IMR-90 (cell line): ENCODE measurements at regions not wholly inside any gene's neighbourhood (a gene's known extent, or its start where the extent isn't known, plus 50 kb on each side); places are given as distances from the start of the nearest gene placed in this dataset.

Experiments
- ATAC-seq: fragments of 200-7000 bp; cut with Tn5 transposase; 2 replicates; pipeline ENCODE4 v1.9.1; 2020; ENCODE audit warnings: low read depth, mild to moderate bottlenecking, moderate library complexity
- BruUV-seq: library from RNA; stranded (reverse); fragments of 400-500 nt; replicated peaks from 2 replicates; lab custom pipeline; 2021; lab: Mats Ljungman, UMichigan
- CTCF ChIA-PET: fragments of 300-600 bp; formaldehyde crosslinking; extraction: SDS; loops from one replicate; lab custom pipeline; 2021; ENCODE audit warnings: antibody characterized with exemption; lab: Yijun Ruan, JAX
- POLR2A ChIA-PET: fragments of 300-600 bp; sonication (Branson Sonifier 250); formaldehyde crosslinking; loops from one replicate; lab custom pipeline; 2022; ENCODE audit warnings: antibody characterized with exemption; ENCODE audit not compliant: unreplicated experiment; lab: Charles Lee
- DNase-seq: peaks from one replicate; pipeline ENCODE4 v3.0.0; 2013
- H2AFZ ChIP-seq: replicated peaks from 2 replicates; pipeline ENCODE3; 2013; ENCODE audit warnings: low read length, mild to moderate bottlenecking; ENCODE audit not compliant: poor library complexity
- H2AK5ac ChIP-seq: 2 replicates; pipeline ENCODE4 v1.6.1; 2013; ENCODE audit warnings: low read depth, low read length, inconsistent platforms
- H2AK9ac ChIP-seq: replicated peaks from 2 replicates; pipeline ENCODE3; 2013; ENCODE audit warnings: mild to moderate bottlenecking, low read depth, low read length, moderate library complexity; ENCODE audit not compliant: poor library complexity
- H2BK120ac ChIP-seq: 2 replicates; pipeline ENCODE4 v1.6.1; 2013; ENCODE audit warnings: low read depth, low read length, inconsistent platforms
- H2BK15ac ChIP-seq: 3 replicates; pipeline ENCODE4 v1.6.1; 2013; ENCODE audit warnings: low read depth, low read length, inconsistent platforms
- H2BK20ac ChIP-seq: 2 replicates; pipeline ENCODE4 v1.6.1; 2013; ENCODE audit warnings: low read depth, mild to moderate bottlenecking, inconsistent platforms, low read length, moderate library complexity
- H2BK5ac ChIP-seq: 2 replicates; pipeline ENCODE4 v1.6.1; 2013; ENCODE audit warnings: mild to moderate bottlenecking, low read depth, low read length, inconsistent platforms; ENCODE audit not compliant: poor library complexity, severe bottlenecking
- H3K14ac ChIP-seq: replicated peaks from 2 replicates; pipeline ENCODE4 v1.6.1; 2013; ENCODE audit warnings: low read depth, low read length, inconsistent platforms
- H3K18ac ChIP-seq: 2 replicates; pipeline ENCODE4 v1.6.1; 2013; ENCODE audit warnings: low read depth, low read length, control low read depth
- H3K23ac ChIP-seq: 2 replicates; pipeline ENCODE4 v1.6.1; 2013; ENCODE audit warnings: low read depth, low read length, inconsistent platforms
- H3K27ac ChIP-seq: 2 replicates; pipeline ENCODE4 v1.5.1; 2013; ENCODE audit warnings: mild to moderate bottlenecking, control low read depth, low read length; ENCODE audit not compliant: insufficient read depth
- H3K27me3 ChIP-seq: 2 replicates; pipeline ENCODE4 v1.6.1; 2013; ENCODE audit warnings: low read length; ENCODE audit not compliant: control insufficient read depth, insufficient read depth
- H3K36me3 ChIP-seq: 2 replicates; pipeline ENCODE4 v1.6.1; 2013; ENCODE audit warnings: low read length, mixed read lengths; ENCODE audit not compliant: control insufficient read depth, insufficient read depth
- H3K4ac ChIP-seq: 2 replicates; pipeline ENCODE4 v1.6.1; 2013; ENCODE audit warnings: low read depth, low read length, inconsistent platforms
- H3K4me1 ChIP-seq: 2 replicates; pipeline ENCODE4 v1.6.1; 2013; ENCODE audit warnings: low read length, mixed read lengths; ENCODE audit not compliant: control insufficient read depth, insufficient read depth
- H3K4me2 ChIP-seq: 2 replicates; pipeline ENCODE4 v1.6.1; 2013; ENCODE audit warnings: low read depth, mild to moderate bottlenecking, control low read depth, low read length, moderate library complexity
- H3K4me3 ChIP-seq: 2 replicates; pipeline ENCODE4 v1.5.1; 2013; ENCODE audit warnings: low read depth, mild to moderate bottlenecking, control low read depth, low read length, moderate library complexity; ENCODE audit not compliant: insufficient read depth
- H3K56ac ChIP-seq: 2 replicates; pipeline ENCODE4 v1.6.1; 2013; ENCODE audit warnings: low read length, inconsistent platforms; ENCODE audit not compliant: insufficient read depth; ENCODE audit errors: extremely low read depth
- H3K79me1 ChIP-seq, 2 experiments: 2 replicates each; pipeline ENCODE4 v1.6.1; 2013; ENCODE audit warnings: low read length in 2 of 2, inconsistent platforms in 1 of 2, low read depth in 1 of 2
- H3K9ac ChIP-seq: 2 replicates; pipeline ENCODE4 v1.6.1; 2013; ENCODE audit warnings: low read depth, low read length, control low read depth
- H3K9me1 ChIP-seq: 2 replicates; pipeline ENCODE4 v1.6.1; 2013; ENCODE audit warnings: low read length, inconsistent platforms; ENCODE audit not compliant: insufficient read depth
- H3K9me3 ChIP-seq: 2 replicates; pipeline ENCODE4 v1.6.1; 2013; ENCODE audit warnings: low read length; ENCODE audit not compliant: control insufficient read depth, insufficient read depth
- H4K20me1 ChIP-seq: 2 replicates; pipeline ENCODE4 v1.6.1; 2013; ENCODE audit warnings: low read length, inconsistent platforms; ENCODE audit not compliant: insufficient read depth
- H4K5ac ChIP-seq: 2 replicates; pipeline ENCODE4 v1.6.1; 2013; ENCODE audit warnings: mild to moderate bottlenecking, low read depth, low read length, control low read depth
- H4K8ac ChIP-seq, 2 experiments: 2 replicates each; pipeline ENCODE4 v1.6.1; 2013; ENCODE audit warnings: low read depth in 2 of 2, low read length in 2 of 2, control low read depth in 1 of 2, inconsistent platforms in 1 of 2
- H4K91ac ChIP-seq: 2 replicates; pipeline ENCODE4 v1.6.1; 2013; ENCODE audit warnings: low read depth, low read length, inconsistent platforms; ENCODE audit not compliant: insufficient read depth
- BHLHE40 ChIP-seq: fragments of 150-350 bp; IDR thresholded peaks from 2 replicates; pipeline ENCODE4 v1.6.1; 2016; ENCODE audit warnings: mild to moderate bottlenecking, low read depth, low read length
- CHD1 ChIP-seq: IDR thresholded peaks from 2 replicates; pipeline ENCODE4 v1.6.1; 2012; ENCODE audit warnings: low read depth, low read length, improper control_type of control experiment
- MAFK ChIP-seq: IDR thresholded peaks from 2 replicates; pipeline ENCODE4 v1.6.1; 2012; ENCODE audit warnings: low read depth, low read length, improper control_type of control experiment
- RAD21 ChIP-seq: IDR thresholded peaks from 2 replicates; pipeline ENCODE4 v1.6.1; 2012; ENCODE audit warnings: low read length, improper control_type of control experiment
- WGBS, 2 experiments: methylation state at CpG; one replicate each; pipeline versions ENCODE4 v1.1.5 to v1.1.7; 2013; ENCODE audit warnings: missing lambda C conversion rate in 2 of 2; ENCODE audit not compliant: insufficient read length in 1 of 2; ENCODE audit errors: extremely low coverage in 2 of 2; 5-methylcytosine and 5-hydroxymethylcytosine counted together
- dilution Hi-C: fragments of 300-500 bp; cut with HindIII; formaldehyde crosslinking; loops from one replicate; pipeline ENCODE4 v1.14.3; 2018; ENCODE audit warnings: low sequenced_read_pairs; ENCODE audit not compliant: unreplicated experiment
- in situ Hi-C: fragments of 300-500 bp; cut with MboI; formaldehyde crosslinking; loops from 3 replicates; pipeline ENCODE4 v1.14.3; 2019; ENCODE audit warnings: low sequenced_read_pairs, inconsistent platforms, mixed read lengths
- intact Hi-C: fragments of 100-400 bp; cut with micrococcal nuclease; formaldehyde crosslinking; loops from 2 replicates; pipeline ENCODE4 v1.10.0; 2022

DNA sequence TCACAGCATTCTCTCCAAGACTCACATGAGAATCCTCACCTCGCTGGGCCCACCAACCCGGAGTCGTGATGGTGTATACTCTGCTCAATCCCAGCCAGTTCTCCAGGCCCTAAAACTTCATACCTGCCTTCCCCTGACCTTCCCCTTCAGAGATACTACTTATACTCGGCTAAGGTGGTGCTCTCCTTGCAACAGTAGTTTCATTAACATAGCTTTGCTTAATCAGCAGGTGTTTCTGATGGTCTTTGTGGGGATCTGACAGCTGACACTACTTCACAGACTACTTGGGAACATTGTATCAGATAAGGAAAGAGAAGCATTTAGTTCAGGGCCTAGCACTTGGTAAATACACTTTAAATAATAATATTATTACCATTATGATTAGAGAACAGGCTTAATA lies 301.5 kb upstream of the DAB1 start:
- no peaks in the 10 kb centered on the region for H3K36me3 ChIP-seq
- no peak overlapping the region for H3K27ac ChIP-seq
- H4K91ac ChIP-seq, result no peak overlapping the region
- no peaks in the 10 kb centered on the region for H3K9me3 ChIP-seq
- H2AK9ac ChIP-seq, result no peak overlapping the region
- H2BK120ac ChIP-seq, result no peak overlapping the region
- H2BK15ac ChIP-seq, result no peak overlapping the region
- H3K4me2 ChIP-seq, result no peak overlapping the region
- no peak overlapping the region for H2BK20ac ChIP-seq
- BruUV-seq, result no TSS peak
- no peak overlapping the region for H3K4me3 ChIP-seq
- H3K14ac ChIP-seq, result no peak overlapping the region
- H3K9ac ChIP-seq, result no peak overlapping the region
- H2AFZ ChIP-seq, result no peak overlapping the region
- H3K56ac ChIP-seq, result no peak overlapping the region
- in situ Hi-C loops (no loop called here), intact Hi-C loops (no loop called here), dilution Hi-C loops (no loop called here)
- H3K23ac ChIP-seq, result no peak overlapping the region
- H3K18ac ChIP-seq, result no peak overlapping the region
- no peaks in the 10 kb centered on the region for H3K27me3 ChIP-seq
- ATAC-seq (no peak), DNase-seq (no peak)
- H3K79me1 ChIP-seq, result no peaks in the 10 kb centered on the region
- H3K9me1 ChIP-seq, result no peaks in the 10 kb centered on the region
- H4K8ac ChIP-seq, result no peak overlapping the region
- H2AK5ac ChIP-seq, result no peak overlapping the region
- ChIA-PET CTCF (no interaction called here), POLR2A (no interaction called here)
- TF ChIP-seq RAD21, result no peak
- no peak for TF ChIP-seq BHLHE40
- no peak for TF ChIP-seq MAFK
- no peak for TF ChIP-seq CHD1
- H4K20me1 ChIP-seq, result no peaks in the 10 kb centered on the region
- H3K4me1 ChIP-seq, result no peaks in the 10 kb centered on the region
- H3K4ac ChIP-seq, result no peak overlapping the region
- no peak overlapping the region for H2BK5ac ChIP-seq
- H4K5ac ChIP-seq, result no peak overlapping the region
- 69% methylated on average over 3 of the region's 4 CpGs; no CpG with 5 or more reads in 1 of the 2 experiments for WGBS, 2 experiments
